ENCODE measurements at regions not wholly inside any gene's neighbourhood (a gene's known extent, or its start where the extent isn't known, plus 50 kb on each side); places are given as distances from the start of the nearest gene placed in this dataset.
"Not testable (repeated sequence)": the region's sequence is repeated elsewhere in the genome, so short reads cannot be mapped to it uniquely, and the experiment has no call there.

- DNase-seq, result no peak
Measured at GRCh38 chr12:60568914-60569313, 973.1 kb downstream of the SLC16A7 start.

- no peak for DNase-seq
Measured at GRCh38 chr12:60577607-60578006, 981.8 kb downstream of the SLC16A7 start.

GRCh38 chr12:60587664-60588063 is 991.8 kb downstream of the SLC16A7 start:
- not testable (repeated sequence) for DNase-seq

- no peak for DNase-seq
Measured at GRCh38 chr12:60594035-60594711, 998.3 kb downstream of the SLC16A7 start.

GRCh38 chr12:60602601-60603000 is 1006.8 kb downstream of the SLC16A7 start:
- no peak for DNase-seq

GRCh38 chr12:60603475-60603874 is 1007.6 kb downstream of the SLC16A7 start:
- not testable (repeated sequence) for DNase-seq

- DNase-seq, result no peak
Measured at GRCh38 chr12:60616400-60616799, 1020.6 kb downstream of the SLC16A7 start.

GRCh38 chr12:60630796-60631195 is 1035.0 kb downstream of the SLC16A7 start:
- DNase-seq, result no peak

- DNase-seq, result no peak
Measured at GRCh38 chr12:60644076-60644475, 1048.2 kb downstream of the SLC16A7 start.

- no peak for DNase-seq
Measured at GRCh38 chr12:60666895-60667294, 1071.1 kb downstream of the SLC16A7 start.

- DNase-seq, result no peak
Measured at GRCh38 chr12:60672949-60673348, 1077.1 kb downstream of the SLC16A7 start.

GRCh38 chr12:60684988-60685655 is 1089.3 kb downstream of the SLC16A7 start:
- DNase-seq, result no peak

GRCh38 chr12:60689137-60689536 is 1093.3 kb downstream of the SLC16A7 start:
- DNase-seq, result no peak

GRCh38 chr12:60693019-60693626 is 1097.3 kb downstream of the SLC16A7 start:
- no peak for DNase-seq

- no peak for DNase-seq
Measured at GRCh38 chr12:60704171-60704914, 1108.5 kb downstream of the SLC16A7 start.

GRCh38 chr12:60710246-60710645 is 1114.4 kb downstream of the SLC16A7 start:
- no peak for DNase-seq

- no peak for DNase-seq
Measured at GRCh38 chr12:60714141-60714900, 1118.5 kb downstream of the SLC16A7 start.

- DNase-seq, result no peak
Measured at GRCh38 chr12:60724475-60724874, 1128.6 kb downstream of the SLC16A7 start.

- DNase-seq, result no peak
Measured at GRCh38 chr12:60724984-60725383, 1129.2 kb downstream of the SLC16A7 start.

- DNase-seq, result no peak
Measured at GRCh38 chr12:60752589-60752988, 1156.8 kb downstream of the SLC16A7 start.

- no peak for DNase-seq
Measured at GRCh38 chr12:60758224-60758623, 1162.4 kb downstream of the SLC16A7 start.

GRCh38 chr12:60760965-60761364 is 1165.1 kb downstream of the SLC16A7 start:
- DNase-seq, result no peak

GRCh38 chr12:60801166-60801565 is 1205.3 kb downstream of the SLC16A7 start:
- DNase-seq, result not testable (repeated sequence)
